8988T (cell line): ENCODE measurements at regions not wholly inside any gene's neighbourhood (a gene's known extent, or its start where the extent isn't known, plus 50 kb on each side); places are given as distances from the start of the nearest gene placed in this dataset.
A peak's percentile ranks its signal among the peaks of the same experiment; 100 is the strongest.
"Not testable (repeated sequence)": the region's sequence is repeated elsewhere in the genome, so short reads cannot be mapped to it uniquely, and the experiment has no call there.

Experiments
- DNase-seq: peaks from one replicate; pipeline ENCODE4 v3.0.0; 2011

- DNase-seq, result not testable (repeated sequence)
Measured at GRCh38 chr1:219863816-219864215, 64.5 kb downstream of the SLC30A10 start.

GRCh38 chr1:219862366-219862765 is 66.0 kb downstream of the SLC30A10 start:
- no peak for DNase-seq

GRCh38 chr1:219858980-219859379 is 69.4 kb downstream of the SLC30A10 start:
- DNase-seq, result no peak

GRCh38 chr1:219847215-219847855 is 81.0 kb downstream of the SLC30A10 start:
- no peak for DNase-seq

- not testable (repeated sequence) for DNase-seq
Measured at GRCh38 chr1:219839595-219839994, 88.8 kb downstream of the SLC30A10 start.

GRCh38 chr1:219837994-219838294 is 90.4 kb downstream of the SLC30A10 start:
- DNase-seq, result no peak

- DNase-seq, result peak; percentile 14
Measured at GRCh38 chr1:219837274-219837993, 90.9 kb downstream of the SLC30A10 start.

- DNase-seq, result no peak
Measured at GRCh38 chr1:219834314-219834917, 93.9 kb downstream of the SLC30A10 start.

GRCh38 chr1:219833214-219833815 is 95.0 kb downstream of the SLC30A10 start:
- DNase-seq, result no peak

- DNase-seq, result no peak
Measured at GRCh38 chr1:219826290-219826689, 102.1 kb downstream of the SLC30A10 start.

GRCh38 chr1:219825355-219825754 is 103.0 kb downstream of the SLC30A10 start:
- DNase-seq, result no peak

- DNase-seq, result no peak
Measured at GRCh38 chr1:219824338-219824737, 104.0 kb downstream of the SLC30A10 start.

- no peak for DNase-seq
Measured at GRCh38 chr1:219820551-219820950, 107.8 kb downstream of the SLC30A10 start.

GRCh38 chr1:219817914-219818313 is 110.4 kb downstream of the SLC30A10 start:
- no peak for DNase-seq

GRCh38 chr1:219813294-219813693 is 115.1 kb downstream of the SLC30A10 start:
- no peak for DNase-seq

GRCh38 chr1:219812491-219813203 is 115.7 kb downstream of the SLC30A10 start:
- DNase-seq, result peak; percentile 35

GRCh38 chr1:219812086-219812485 is 116.3 kb downstream of the SLC30A10 start:
- no peak for DNase-seq

GRCh38 chr1:219810451-219810850 is 117.9 kb downstream of the SLC30A10 start:
- no peak for DNase-seq

GRCh38 chr1:219808790-219809189 is 119.6 kb downstream of the SLC30A10 start:
- no peak for DNase-seq

- no peak for DNase-seq
Measured at GRCh38 chr1:219806642-219807041, 121.7 kb downstream of the SLC30A10 start.

GRCh38 chr1:219806020-219806419 is 122.3 kb downstream of the SLC30A10 start:
- DNase-seq, result no peak

- DNase-seq, result no peak
Measured at GRCh38 chr1:219805191-219805590, 123.2 kb downstream of the SLC30A10 start.

- no peak for DNase-seq
Measured at GRCh38 chr1:219801156-219801820, 127.1 kb downstream of the SLC30A10 start.
